H1 (cell line): ENCODE measurements at regions not wholly inside any gene's neighbourhood (a gene's known extent, or its start where the extent isn't known, plus 50 kb on each side); places are given as distances from the start of the nearest gene placed in this dataset.

ENCODE experiments used
- CHD7 ChIP-seq: fragments of 300-600 bp; sonication (generic); IDR thresholded peaks from 2 replicates; pipeline ENCODE4 v1.7.1; 2012; ENCODE audit warnings: low read length, moderate library complexity, mild to moderate bottlenecking, inconsistent platforms; ENCODE audit not compliant: insufficient replicate concordance

- TF ChIP-seq CHD7, result no peak
These were observed 246.1 kb upstream of the CYRIA start (continued) for GRCh38 chr2:16911746-16912145.
